ENCODE measurements at regions not wholly inside any gene's neighbourhood (a gene's known extent, or its start where the extent isn't known, plus 50 kb on each side); places are given as distances from the start of the nearest gene placed in this dataset.

- no peaks in the 10 kb centered on the region for H4K20me1 ChIP-seq (ENCODE audit: insufficient read depth)
- no peak overlapping the region for H3K4me3 ChIP-seq (ENCODE audit: low read length)
- H3K9ac ChIP-seq (ENCODE audit: low read length): no peak overlapping the region
- H3F3A ChIP-seq (ENCODE audit: insufficient read depth, low read length, poor library complexity, severe bottlenecking): no peaks in the 10 kb centered on the region
- no peaks in the 10 kb centered on the region for H3K9me3 ChIP-seq (ENCODE audit: low read length)
- H3K4me2 ChIP-seq (ENCODE audit: low read length): no peak overlapping the region
- H3K36me3 ChIP-seq (ENCODE audit: insufficient read depth, low read length): no peaks in the 10 kb centered on the region
- no peak for TF ChIP-seq SMC3 (conservative IDR thresholded peaks at IDR 0.05; ENCODE audit: poor library complexity)
- TF ChIP-seq, protein P1, sequence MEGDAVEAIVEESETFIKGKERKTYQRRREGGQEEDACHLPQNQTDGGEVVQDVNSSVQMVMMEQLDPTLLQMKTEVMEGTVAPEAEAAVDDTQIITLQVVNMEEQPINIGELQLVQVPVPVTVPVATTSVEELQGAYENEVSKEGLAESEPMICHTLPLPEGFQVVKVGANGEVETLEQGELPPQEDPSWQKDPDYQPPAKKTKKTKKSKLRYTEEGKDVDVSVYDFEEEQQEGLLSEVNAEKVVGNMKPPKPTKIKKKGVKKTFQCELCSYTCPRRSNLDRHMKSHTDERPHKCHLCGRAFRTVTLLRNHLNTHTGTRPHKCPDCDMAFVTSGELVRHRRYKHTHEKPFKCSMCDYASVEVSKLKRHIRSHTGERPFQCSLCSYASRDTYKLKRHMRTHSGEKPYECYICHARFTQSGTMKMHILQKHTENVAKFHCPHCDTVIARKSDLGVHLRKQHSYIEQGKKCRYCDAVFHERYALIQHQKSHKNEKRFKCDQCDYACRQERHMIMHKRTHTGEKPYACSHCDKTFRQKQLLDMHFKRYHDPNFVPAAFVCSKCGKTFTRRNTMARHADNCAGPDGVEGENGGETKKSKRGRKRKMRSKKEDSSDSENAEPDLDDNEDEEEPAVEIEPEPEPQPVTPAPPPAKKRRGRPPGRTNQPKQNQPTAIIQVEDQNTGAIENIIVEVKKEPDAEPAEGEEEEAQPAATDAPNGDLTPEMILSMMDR (IDR thresholded peaks at IDR 0.05; ENCODE audit: poor library complexity, severe bottlenecking): no peak
- TF ChIP-seq TAF1 (IDR thresholded peaks at IDR 0.05; ENCODE audit: low read depth): no peak
- TF ChIP-seq RAD21 (conservative IDR thresholded peaks at IDR 0.05): no peak
- no peak for TF ChIP-seq EP300 (conservative IDR thresholded peaks at IDR 0.05; ENCODE audit: poor library complexity, severe bottlenecking)
- no peak for TF ChIP-seq MXI1 (conservative IDR thresholded peaks at IDR 0.05; ENCODE audit: poor library complexity, severe bottlenecking)
- no peak for TF ChIP-seq EZH2 (IDR thresholded peaks at IDR 0.05; ENCODE audit: borderline replicate concordance, insufficient read depth, low read length, poor library complexity, severe bottlenecking)
- no peak for TF ChIP-seq POLR2AphosphoS5 (IDR thresholded peaks at IDR 0.05)
- TF ChIP-seq, protein P2, sequence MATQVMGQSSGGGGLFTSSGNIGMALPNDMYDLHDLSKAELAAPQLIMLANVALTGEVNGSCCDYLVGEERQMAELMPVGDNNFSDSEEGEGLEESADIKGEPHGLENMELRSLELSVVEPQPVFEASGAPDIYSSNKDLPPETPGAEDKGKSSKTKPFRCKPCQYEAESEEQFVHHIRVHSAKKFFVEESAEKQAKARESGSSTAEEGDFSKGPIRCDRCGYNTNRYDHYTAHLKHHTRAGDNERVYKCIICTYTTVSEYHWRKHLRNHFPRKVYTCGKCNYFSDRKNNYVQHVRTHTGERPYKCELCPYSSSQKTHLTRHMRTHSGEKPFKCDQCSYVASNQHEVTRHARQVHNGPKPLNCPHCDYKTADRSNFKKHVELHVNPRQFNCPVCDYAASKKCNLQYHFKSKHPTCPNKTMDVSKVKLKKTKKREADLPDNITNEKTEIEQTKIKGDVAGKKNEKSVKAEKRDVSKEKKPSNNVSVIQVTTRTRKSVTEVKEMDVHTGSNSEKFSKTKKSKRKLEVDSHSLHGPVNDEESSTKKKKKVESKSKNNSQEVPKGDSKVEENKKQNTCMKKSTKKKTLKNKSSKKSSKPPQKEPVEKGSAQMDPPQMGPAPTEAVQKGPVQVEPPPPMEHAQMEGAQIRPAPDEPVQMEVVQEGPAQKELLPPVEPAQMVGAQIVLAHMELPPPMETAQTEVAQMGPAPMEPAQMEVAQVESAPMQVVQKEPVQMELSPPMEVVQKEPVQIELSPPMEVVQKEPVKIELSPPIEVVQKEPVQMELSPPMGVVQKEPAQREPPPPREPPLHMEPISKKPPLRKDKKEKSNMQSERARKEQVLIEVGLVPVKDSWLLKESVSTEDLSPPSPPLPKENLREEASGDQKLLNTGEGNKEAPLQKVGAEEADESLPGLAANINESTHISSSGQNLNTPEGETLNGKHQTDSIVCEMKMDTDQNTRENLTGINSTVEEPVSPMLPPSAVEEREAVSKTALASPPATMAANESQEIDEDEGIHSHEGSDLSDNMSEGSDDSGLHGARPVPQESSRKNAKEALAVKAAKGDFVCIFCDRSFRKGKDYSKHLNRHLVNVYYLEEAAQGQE (IDR thresholded peaks at IDR 0.05; ENCODE audit: borderline replicate concordance): no peak
- H3K27ac ChIP-seq (ENCODE audit: low read length): no peak overlapping the region
- no peak overlapping the region for H2AFZ ChIP-seq (ENCODE audit: low read depth, low read length)
- no peaks in the 10 kb centered on the region for H3K27me3 ChIP-seq (ENCODE audit: insufficient read depth, low read depth, low read length)
- no peaks in the 10 kb centered on the region for H3K9me2 ChIP-seq (ENCODE audit: insufficient read depth, low read length)
- no peaks in the 10 kb centered on the region for H3K79me2 ChIP-seq (replicated peaks; ENCODE audit: insufficient read depth, low read length)
Observed at GRCh38 chr6:19410481-19410880, 426.7 kb upstream of the ID4 start.

DNA sequence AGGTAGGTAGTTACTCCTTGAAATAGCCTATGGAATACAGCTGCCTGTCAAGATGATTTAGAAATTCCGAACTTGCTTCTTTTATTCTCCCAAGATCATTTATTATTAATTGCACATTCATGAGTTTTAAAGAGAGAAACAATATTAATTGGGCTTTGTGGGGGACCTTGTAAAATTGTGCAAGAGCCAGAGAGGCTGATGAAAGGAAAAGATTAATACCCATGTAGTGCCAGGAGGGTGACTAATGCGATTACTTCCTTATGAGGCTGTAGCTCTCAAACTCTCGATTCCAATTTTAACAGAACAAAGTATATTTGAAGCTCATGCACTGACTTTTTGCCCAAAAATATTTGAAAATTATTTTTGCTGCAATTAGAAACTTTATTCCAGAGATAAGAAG, 423.8 kb upstream of the ID4 start:
- Histone ChIP-seq H2AFZ (ENCODE audit: low read depth, low read length) (no peak overlapping the region), H3K27ac (ENCODE audit: low read length) (no peak overlapping the region), H3K36me3 (ENCODE audit: insufficient read depth, low read length) (no peaks in the 10 kb centered on the region), H3K9ac (ENCODE audit: low read length) (no peak overlapping the region), H4K20me1 (ENCODE audit: insufficient read depth) (no peaks in the 10 kb centered on the region), H3K9me3 (ENCODE audit: low read length) (no peaks in the 10 kb centered on the region), H3K79me2 (replicated peaks; ENCODE audit: insufficient read depth, low read length) (no peaks in the 10 kb centered on the region), H3K9me2 (ENCODE audit: insufficient read depth, low read length) (no peaks in the 10 kb centered on the region), H3F3A (ENCODE audit: insufficient read depth, low read length, poor library complexity, severe bottlenecking) (no peaks in the 10 kb centered on the region), H3K4me3 (ENCODE audit: low read length) (no peak overlapping the region), H3K4me2 (ENCODE audit: low read length) (no peak overlapping the region), H3K27me3 (ENCODE audit: insufficient read depth, low read depth, low read length) (no peaks in the 10 kb centered on the region)
- TF ChIP-seq MXI1 (conservative IDR thresholded peaks at IDR 0.05; ENCODE audit: poor library complexity, severe bottlenecking): no peak
- no peak for TF ChIP-seq POLR2AphosphoS5 (IDR thresholded peaks at IDR 0.05)
- no peak for TF ChIP-seq RAD21 (conservative IDR thresholded peaks at IDR 0.05)
- TF ChIP-seq, protein P1 (IDR thresholded peaks at IDR 0.05; ENCODE audit: poor library complexity, severe bottlenecking): no peak
- TF ChIP-seq, protein P2 (IDR thresholded peaks at IDR 0.05; ENCODE audit: borderline replicate concordance): no peak
- no peak for TF ChIP-seq EP300 (conservative IDR thresholded peaks at IDR 0.05; ENCODE audit: poor library complexity, severe bottlenecking)
- TF ChIP-seq TAF1 (IDR thresholded peaks at IDR 0.05; ENCODE audit: low read depth): no peak
- no peak for TF ChIP-seq SMC3 (conservative IDR thresholded peaks at IDR 0.05; ENCODE audit: poor library complexity)
- TF ChIP-seq EZH2 (IDR thresholded peaks at IDR 0.05; ENCODE audit: borderline replicate concordance, insufficient read depth, low read length, poor library complexity, severe bottlenecking): no peak
